ENCODE measurements at regions not wholly inside any gene's neighbourhood (a gene's known extent, or its start where the extent isn't known, plus 50 kb on each side); places are given as distances from the start of the nearest gene placed in this dataset.

- H3K4me3 ChIP-seq (ENCODE audit: low read depth, low read length): no peak overlapping the region
- FAIRE-seq (no peak), DNase-seq (ENCODE audit: low read depth) (no peak)
- no peaks in the 10 kb centered on the region for H3K27me3 ChIP-seq (ENCODE audit: control insufficient read depth, insufficient read depth, low read length)
- TF ChIP-seq CTCF (IDR thresholded peaks at IDR 0.05; ENCODE audit: insufficient read depth, low read length, severe bottlenecking): no peak
- H3K36me3 ChIP-seq (ENCODE audit: control insufficient read depth, insufficient read depth, low read length): no peaks in the 10 kb centered on the region
Observed at GRCh38 chr13:71156550-71156949, 710.5 kb downstream of the DACH1 start.

- TF ChIP-seq CTCF (IDR thresholded peaks at IDR 0.05; ENCODE audit: insufficient read depth, low read length, severe bottlenecking): no peak
- no peak for FAIRE-seq
- Histone ChIP-seq H3K36me3 (ENCODE audit: control insufficient read depth, insufficient read depth, low read length) (no peaks in the 10 kb centered on the region), H3K4me3 (ENCODE audit: low read depth, low read length) (no peak overlapping the region), H3K27me3 (ENCODE audit: control insufficient read depth, insufficient read depth, low read length) (no peaks in the 10 kb centered on the region)
- no peak for DNase-seq (ENCODE audit: low read depth)
Observed at GRCh38 chr13:71149498-71150363, 717.3 kb downstream of the DACH1 start.

GRCh38 chr13:71149046-71149445 lies 718.0 kb downstream of the DACH1 start:
- no peak for FAIRE-seq
- no peak for TF ChIP-seq CTCF (IDR thresholded peaks at IDR 0.05; ENCODE audit: insufficient read depth, low read length, severe bottlenecking)

GRCh38 chr13:71148396-71148795 lies 718.6 kb downstream of the DACH1 start:
- H3K4me3 ChIP-seq (ENCODE audit: low read depth, low read length): no peak overlapping the region
- FAIRE-seq (no peak), DNase-seq (ENCODE audit: low read depth) (no peak)
- TF ChIP-seq CTCF (IDR thresholded peaks at IDR 0.05; ENCODE audit: insufficient read depth, low read length, severe bottlenecking): no peak
- no peaks in the 10 kb centered on the region for H3K27me3 ChIP-seq (ENCODE audit: control insufficient read depth, insufficient read depth, low read length)
- H3K36me3 ChIP-seq (ENCODE audit: control insufficient read depth, insufficient read depth, low read length): no peaks in the 10 kb centered on the region

More at GRCh38 chr13:71149046-71149445, 718.0 kb downstream of the DACH1 start:
- H3K4me3 ChIP-seq (ENCODE audit: low read depth, low read length): no peak overlapping the region
- DNase-seq (ENCODE audit: low read depth): no peak
- no peaks in the 10 kb centered on the region for H3K27me3 ChIP-seq (ENCODE audit: control insufficient read depth, insufficient read depth, low read length)
- H3K36me3 ChIP-seq (ENCODE audit: control insufficient read depth, insufficient read depth, low read length): no peaks in the 10 kb centered on the region

GRCh38 chr13:71144883-71145282 lies 722.1 kb downstream of the DACH1 start:
- no peak for TF ChIP-seq CTCF (IDR thresholded peaks at IDR 0.05; ENCODE audit: insufficient read depth, low read length, severe bottlenecking)
- Histone ChIP-seq H3K4me3 (ENCODE audit: low read depth, low read length) (no peak overlapping the region), H3K27me3 (ENCODE audit: control insufficient read depth, insufficient read depth, low read length) (no peaks in the 10 kb centered on the region), H3K36me3 (ENCODE audit: control insufficient read depth, insufficient read depth, low read length) (no peaks in the 10 kb centered on the region)
- FAIRE-seq (no peak), DNase-seq (ENCODE audit: low read depth) (no peak)

GRCh38 chr13:71137101-71137500 lies 729.9 kb downstream of the DACH1 start:
- Histone ChIP-seq H3K36me3 (ENCODE audit: control insufficient read depth, insufficient read depth, low read length) (no peaks in the 10 kb centered on the region), H3K27me3 (ENCODE audit: control insufficient read depth, insufficient read depth, low read length) (no peaks in the 10 kb centered on the region), H3K4me3 (ENCODE audit: low read depth, low read length) (no peak overlapping the region)
- no peak for DNase-seq (ENCODE audit: low read depth)
- FAIRE-seq: no peak
- no peak for TF ChIP-seq CTCF (IDR thresholded peaks at IDR 0.05; ENCODE audit: insufficient read depth, low read length, severe bottlenecking)

Data from bronchial epithelial cell (primary cell).